GM23338 (cell line): ENCODE measurements at regions not wholly inside any gene's neighbourhood (a gene's known extent, or its start where the extent isn't known, plus 50 kb on each side); places are given as distances from the start of the nearest gene placed in this dataset.

ENCODE experiments used
- ATAC-seq: fragments of 200-7000 bp; cut with Tn5 transposase; 3 replicates; pipeline ENCODE4 v1.9.1; 2020
- DNase-seq: peaks from one replicate; pipeline ENCODE4 v3.0.0-alpha.2; 2015; ENCODE audit warnings: low spot score
- H2AFZ ChIP-seq: fragments of 200-600 bp; sonication (generic); 2 replicates; pipeline ENCODE4 v1.8.0; 2016; ENCODE audit warnings: antibody characterized with exemption, mild to moderate bottlenecking, moderate library complexity
- H3F3A ChIP-seq: fragments of 200-600 bp; sonication (generic); replicated peaks from 2 replicates; pipeline ENCODE4 v1.8.0; 2017; ENCODE audit warnings: antibody characterized with exemption, mixed run types, low read depth
- H3K27ac ChIP-seq: fragments of 200-600 bp; sonication (generic); 2 replicates; pipeline ENCODE4 v1.6.1; 2016; ENCODE audit warnings: low read depth
- H3K27me3 ChIP-seq: fragments of 200-600 bp; sonication (generic); 2 replicates; pipeline ENCODE4 v1.8.0; 2016; ENCODE audit warnings: mild to moderate bottlenecking, mixed run types, moderate library complexity; ENCODE audit not compliant: insufficient read depth
- H3K36me3 ChIP-seq: fragments of 200-600 bp; sonication (generic); 2 replicates; pipeline ENCODE4 v1.8.0; 2016; ENCODE audit warnings: mild to moderate bottlenecking; ENCODE audit not compliant: insufficient read depth
- H3K4me1 ChIP-seq: fragments of 200-600 bp; sonication (generic); 2 replicates; pipeline ENCODE4 v1.8.0; 2016; ENCODE audit warnings: mild to moderate bottlenecking, moderate library complexity; ENCODE audit not compliant: insufficient read depth
- H3K4me2 ChIP-seq: fragments of 200-600 bp; sonication (generic); 2 replicates; pipeline ENCODE4 v1.7.1; 2017; ENCODE audit warnings: mixed run types
- H3K4me3 ChIP-seq: fragments of 200-600 bp; sonication (generic); 2 replicates; pipeline ENCODE4 v1.6.1; 2016; ENCODE audit warnings: mixed run types
- H3K79me2 ChIP-seq: fragments of 200-600 bp; sonication (generic); replicated peaks from 2 replicates; pipeline ENCODE4 v1.8.0; 2017; ENCODE audit warnings: mild to moderate bottlenecking; ENCODE audit not compliant: insufficient read depth
- H3K9me2 ChIP-seq: fragments of 200-600 bp; sonication (generic); 2 replicates; pipeline ENCODE4 v1.8.0; 2017; ENCODE audit not compliant: insufficient read depth
- H4K20me1 ChIP-seq: fragments of 200-600 bp; sonication (generic); replicated peaks from 2 replicates; pipeline ENCODE4 v1.8.0; 2017; ENCODE audit warnings: mild to moderate bottlenecking; ENCODE audit not compliant: insufficient read depth
- H3K27ac Mint-ChIP-seq: 2 replicates; pipeline ENCODE4 v1.8.0; 2020; ENCODE audit warnings: inconsistent platforms, mild to moderate bottlenecking, moderate library complexity, mixed read lengths
- H3K27me3 Mint-ChIP-seq: 3 replicates; pipeline ENCODE4 v1.8.0; 2022; ENCODE audit warnings: low read depth, mild to moderate bottlenecking, moderate library complexity, mixed read lengths, inconsistent platforms; ENCODE audit not compliant: insufficient read depth, poor library complexity
- H3K36me3 Mint-ChIP-seq: 3 replicates; pipeline ENCODE4 v1.8.0; 2021; ENCODE audit warnings: low read depth, mild to moderate bottlenecking, inconsistent platforms, moderate library complexity, mixed read lengths
- H3K4me1 Mint-ChIP-seq: 3 replicates; pipeline ENCODE4 v1.8.0; 2020; ENCODE audit warnings: mild to moderate bottlenecking, inconsistent platforms, mixed read lengths
- H3K4me3 Mint-ChIP-seq: 3 replicates; pipeline ENCODE4 v1.8.0; 2021; ENCODE audit warnings: moderate library complexity, mild to moderate bottlenecking, inconsistent platforms, mixed read lengths
- H3K9me3 Mint-ChIP-seq: 3 replicates; pipeline ENCODE4 v1.8.0; 2020; ENCODE audit warnings: moderate library complexity, mild to moderate bottlenecking, inconsistent platforms, mixed read lengths
- CREB1 ChIP-seq: fragments of 250-450 bp; sonication (Bioruptor Pico); IDR thresholded peaks from 2 replicates; pipeline ENCODE4 v1.5.0; 2020; ENCODE audit warnings: low read depth, mild to moderate bottlenecking, moderate library complexity
- EZH2 ChIP-seq: fragments of 200-600 bp; sonication (generic); IDR thresholded peaks from one replicate; pipeline ENCODE4 v1.8.0; 2017; ENCODE audit warnings: antibody characterized with exemption, mild to moderate bottlenecking, low read depth; ENCODE audit not compliant: unreplicated experiment
- EZH2phosphoT487 ChIP-seq: fragments of 200-600 bp; sonication (generic); IDR thresholded peaks from one replicate; pipeline ENCODE4 v1.8.1; 2018; ENCODE audit warnings: antibody characterized with exemption; ENCODE audit not compliant: unreplicated experiment
- JUNB ChIP-seq: IDR thresholded peaks from one replicate; pipeline ENCODE4 v1.6.1; 2016; ENCODE audit warnings: antibody characterized with exemption; ENCODE audit not compliant: unreplicated experiment
- POLR2AphosphoS5 ChIP-seq: IDR thresholded peaks from 2 replicates; pipeline ENCODE4 v1.6.1; 2016; ENCODE audit warnings: antibody characterized with exemption, low read depth
- ZNF114 ChIP-seq: fragments of 250-450 bp; sonication (Bioruptor Pico); IDR thresholded peaks from 2 replicates; pipeline ENCODE4 v1.5.0; 2020; ENCODE audit warnings: mild to moderate bottlenecking, moderate library complexity
- TF ChIP-seq, protein P1 (sequence below): IDR thresholded peaks from one replicate; pipeline ENCODE4 v1.6.1; 2018; ENCODE audit warnings: antibody characterized with exemption; ENCODE audit not compliant: unreplicated experiment
- TF ChIP-seq, protein P2 (sequence below), 2 experiments: fragments of 200-600 bp in 1 of 2; sonication (generic) in 1 of 2; conservative IDR thresholded peaks; 2 replicates each; pipeline versions ENCODE4 v1.5.1 to v1.6.1; 2016 to 2017; ENCODE audit warnings: antibody characterized with exemption in 2 of 2, low read depth in 2 of 2, mild to moderate bottlenecking in 2 of 2, moderate library complexity in 1 of 2

DNA sequence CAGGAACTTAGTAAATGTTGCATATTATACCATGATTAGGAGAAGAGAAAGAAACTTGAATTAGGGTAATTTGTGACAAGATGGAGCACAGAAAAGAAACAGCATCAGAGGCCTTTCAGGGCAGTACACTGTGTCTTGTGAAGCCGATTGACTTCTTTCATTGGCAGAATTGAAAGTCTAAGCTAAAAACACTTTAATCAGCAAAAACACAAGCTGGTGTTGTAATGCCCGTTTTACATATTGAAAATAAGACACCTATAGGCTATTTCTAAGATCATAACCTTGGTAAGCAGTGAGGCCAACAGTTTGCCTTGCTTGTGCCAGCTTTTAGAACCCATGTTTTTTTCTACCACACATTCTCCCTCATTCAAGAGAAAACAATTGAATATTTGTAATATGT is 1378.1 kb upstream of the NXPH2 start:
- no peaks in the 10 kb centered on the region for H3F3A ChIP-seq
- TF ChIP-seq, protein P1, sequence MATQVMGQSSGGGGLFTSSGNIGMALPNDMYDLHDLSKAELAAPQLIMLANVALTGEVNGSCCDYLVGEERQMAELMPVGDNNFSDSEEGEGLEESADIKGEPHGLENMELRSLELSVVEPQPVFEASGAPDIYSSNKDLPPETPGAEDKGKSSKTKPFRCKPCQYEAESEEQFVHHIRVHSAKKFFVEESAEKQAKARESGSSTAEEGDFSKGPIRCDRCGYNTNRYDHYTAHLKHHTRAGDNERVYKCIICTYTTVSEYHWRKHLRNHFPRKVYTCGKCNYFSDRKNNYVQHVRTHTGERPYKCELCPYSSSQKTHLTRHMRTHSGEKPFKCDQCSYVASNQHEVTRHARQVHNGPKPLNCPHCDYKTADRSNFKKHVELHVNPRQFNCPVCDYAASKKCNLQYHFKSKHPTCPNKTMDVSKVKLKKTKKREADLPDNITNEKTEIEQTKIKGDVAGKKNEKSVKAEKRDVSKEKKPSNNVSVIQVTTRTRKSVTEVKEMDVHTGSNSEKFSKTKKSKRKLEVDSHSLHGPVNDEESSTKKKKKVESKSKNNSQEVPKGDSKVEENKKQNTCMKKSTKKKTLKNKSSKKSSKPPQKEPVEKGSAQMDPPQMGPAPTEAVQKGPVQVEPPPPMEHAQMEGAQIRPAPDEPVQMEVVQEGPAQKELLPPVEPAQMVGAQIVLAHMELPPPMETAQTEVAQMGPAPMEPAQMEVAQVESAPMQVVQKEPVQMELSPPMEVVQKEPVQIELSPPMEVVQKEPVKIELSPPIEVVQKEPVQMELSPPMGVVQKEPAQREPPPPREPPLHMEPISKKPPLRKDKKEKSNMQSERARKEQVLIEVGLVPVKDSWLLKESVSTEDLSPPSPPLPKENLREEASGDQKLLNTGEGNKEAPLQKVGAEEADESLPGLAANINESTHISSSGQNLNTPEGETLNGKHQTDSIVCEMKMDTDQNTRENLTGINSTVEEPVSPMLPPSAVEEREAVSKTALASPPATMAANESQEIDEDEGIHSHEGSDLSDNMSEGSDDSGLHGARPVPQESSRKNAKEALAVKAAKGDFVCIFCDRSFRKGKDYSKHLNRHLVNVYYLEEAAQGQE: no peak
- TF ChIP-seq, protein P2, sequence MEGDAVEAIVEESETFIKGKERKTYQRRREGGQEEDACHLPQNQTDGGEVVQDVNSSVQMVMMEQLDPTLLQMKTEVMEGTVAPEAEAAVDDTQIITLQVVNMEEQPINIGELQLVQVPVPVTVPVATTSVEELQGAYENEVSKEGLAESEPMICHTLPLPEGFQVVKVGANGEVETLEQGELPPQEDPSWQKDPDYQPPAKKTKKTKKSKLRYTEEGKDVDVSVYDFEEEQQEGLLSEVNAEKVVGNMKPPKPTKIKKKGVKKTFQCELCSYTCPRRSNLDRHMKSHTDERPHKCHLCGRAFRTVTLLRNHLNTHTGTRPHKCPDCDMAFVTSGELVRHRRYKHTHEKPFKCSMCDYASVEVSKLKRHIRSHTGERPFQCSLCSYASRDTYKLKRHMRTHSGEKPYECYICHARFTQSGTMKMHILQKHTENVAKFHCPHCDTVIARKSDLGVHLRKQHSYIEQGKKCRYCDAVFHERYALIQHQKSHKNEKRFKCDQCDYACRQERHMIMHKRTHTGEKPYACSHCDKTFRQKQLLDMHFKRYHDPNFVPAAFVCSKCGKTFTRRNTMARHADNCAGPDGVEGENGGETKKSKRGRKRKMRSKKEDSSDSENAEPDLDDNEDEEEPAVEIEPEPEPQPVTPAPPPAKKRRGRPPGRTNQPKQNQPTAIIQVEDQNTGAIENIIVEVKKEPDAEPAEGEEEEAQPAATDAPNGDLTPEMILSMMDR (conservative IDR thresholded peaks at IDR 0.05; ENCODE audit: low read depth in 2 of 2): no peak
- TF ChIP-seq ZNF114 (CRISPR knock-in tag) (no peak), POLR2AphosphoS5 (no peak)
- H3K4me3 ChIP-seq: no peak overlapping the region
- H3K4me1 Mint-ChIP-seq: no peaks in the 10 kb centered on the region
- H3K27ac Mint-ChIP-seq: no peak overlapping the region
- H3K36me3 ChIP-seq: no peaks in the 10 kb centered on the region
- no peaks in the 10 kb centered on the region for H3K4me1 ChIP-seq
- ATAC-seq (no peak), DNase-seq (no peak)
- peaks cover 15% of the 10 kb centered on the region; the same call in 1 of the 2 replicates for H3K9me2 ChIP-seq
- peaks cover 15% of the 10 kb centered on the region; the same call in 2 of the 3 replicates for H3K36me3 Mint-ChIP-seq
- H3K4me3 Mint-ChIP-seq: no peak overlapping the region
- H3K9me3 Mint-ChIP-seq: peaks cover 21% of the 10 kb centered on the region
- H3K27ac ChIP-seq: no peak overlapping the region
- H4K20me1 ChIP-seq: no peaks in the 10 kb centered on the region
- no peak overlapping the region for H3K4me2 ChIP-seq
- peaks cover 2% of the 10 kb centered on the region for H3K27me3 Mint-ChIP-seq
- no peaks in the 10 kb centered on the region for H3K27me3 ChIP-seq
- no peaks in the 10 kb centered on the region for H3K79me2 ChIP-seq
- no peak overlapping the region for H2AFZ ChIP-seq

DNA sequence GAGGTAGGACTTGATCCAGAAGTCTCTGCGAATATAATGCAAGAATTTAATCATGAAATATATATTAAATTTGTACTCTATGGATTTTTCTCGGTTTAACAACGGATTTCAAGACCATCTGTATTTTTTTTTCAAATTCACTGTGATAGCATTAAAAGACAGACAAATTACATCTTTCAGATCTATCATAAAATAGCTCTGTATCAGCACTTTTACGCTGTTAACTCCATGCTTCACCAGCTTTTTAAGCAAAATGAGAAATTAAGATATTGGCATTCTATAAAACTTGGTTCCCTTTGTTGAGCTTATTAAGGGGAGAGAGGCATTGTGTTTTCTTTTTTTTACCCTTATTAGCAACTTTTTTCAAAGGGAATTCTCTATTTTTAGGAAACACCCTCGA is 1377.6 kb upstream of the NXPH2 start:
- H3K36me3 ChIP-seq: no peaks in the 10 kb centered on the region
- H2AFZ ChIP-seq: no peak overlapping the region
- no peak overlapping the region for H3K27ac Mint-ChIP-seq
- H3K9me2 ChIP-seq: peaks cover 15% of the 10 kb centered on the region; the same call in 1 of the 2 replicates
- DNase-seq (no peak), ATAC-seq (no peak)
- peaks cover 21% of the 10 kb centered on the region for H3K9me3 Mint-ChIP-seq
- H3K4me2 ChIP-seq: no peak overlapping the region
- no peak overlapping the region for H3K4me3 Mint-ChIP-seq
- H3F3A ChIP-seq: no peaks in the 10 kb centered on the region
- no peaks in the 10 kb centered on the region for H3K4me1 ChIP-seq
- H3K36me3 Mint-ChIP-seq: peaks cover 15% of the 10 kb centered on the region; the same call in 2 of the 3 replicates
- H3K4me3 ChIP-seq: no peak overlapping the region
- no peaks in the 10 kb centered on the region for H4K20me1 ChIP-seq
- H3K27ac ChIP-seq: no peak overlapping the region
- no peaks in the 10 kb centered on the region for H3K79me2 ChIP-seq
- H3K4me1 Mint-ChIP-seq: no peaks in the 10 kb centered on the region
- peaks cover 2% of the 10 kb centered on the region for H3K27me3 Mint-ChIP-seq
- H3K27me3 ChIP-seq: no peaks in the 10 kb centered on the region
- TF ChIP-seq POLR2AphosphoS5 (no peak), EZH2 (no peak), CREB1 (CRISPR knock-in tag) (no peak), JUNB (no peak), EZH2phosphoT487 (no peak)
- TF ChIP-seq, protein P2 (conservative IDR thresholded peaks at IDR 0.05; ENCODE audit: low read depth in 2 of 2): no peak
- TF ChIP-seq, protein P1: no peak
